IMR-90 (cell line): ENCODE measurements at regions not wholly inside any gene's neighbourhood (a gene's known extent, or its start where the extent isn't known, plus 50 kb on each side); places are given as distances from the start of the nearest gene placed in this dataset.

Source experiments
- ATAC-seq: fragments of 200-7000 bp; cut with Tn5 transposase; 2 replicates; pipeline ENCODE4 v1.9.1; 2020; ENCODE audit warnings: low read depth, mild to moderate bottlenecking, moderate library complexity
- BruUV-seq: library from RNA; stranded (reverse); fragments of 400-500 nt; replicated peaks from 2 replicates; lab custom pipeline; 2021; lab: Mats Ljungman, UMichigan
- CTCF ChIA-PET: fragments of 300-600 bp; formaldehyde crosslinking; extraction: SDS; loops from one replicate; lab custom pipeline; 2021; ENCODE audit warnings: antibody characterized with exemption; lab: Yijun Ruan, JAX
- POLR2A ChIA-PET: fragments of 300-600 bp; sonication (Branson Sonifier 250); formaldehyde crosslinking; loops from one replicate; lab custom pipeline; 2022; ENCODE audit warnings: antibody characterized with exemption; ENCODE audit not compliant: unreplicated experiment; lab: Charles Lee
- DNase-seq: peaks from one replicate; pipeline ENCODE4 v3.0.0; 2013
- H2AFZ ChIP-seq: replicated peaks from 2 replicates; pipeline ENCODE3; 2013; ENCODE audit warnings: low read length, mild to moderate bottlenecking; ENCODE audit not compliant: poor library complexity
- H2AK5ac ChIP-seq: 2 replicates; pipeline ENCODE4 v1.6.1; 2013; ENCODE audit warnings: low read depth, low read length, inconsistent platforms
- H2AK9ac ChIP-seq: replicated peaks from 2 replicates; pipeline ENCODE3; 2013; ENCODE audit warnings: mild to moderate bottlenecking, low read depth, low read length, moderate library complexity; ENCODE audit not compliant: poor library complexity
- H2BK120ac ChIP-seq: 2 replicates; pipeline ENCODE4 v1.6.1; 2013; ENCODE audit warnings: low read depth, low read length, inconsistent platforms
- H2BK15ac ChIP-seq: 3 replicates; pipeline ENCODE4 v1.6.1; 2013; ENCODE audit warnings: low read depth, low read length, inconsistent platforms
- H2BK20ac ChIP-seq: 2 replicates; pipeline ENCODE4 v1.6.1; 2013; ENCODE audit warnings: low read depth, mild to moderate bottlenecking, inconsistent platforms, low read length, moderate library complexity
- H2BK5ac ChIP-seq: 2 replicates; pipeline ENCODE4 v1.6.1; 2013; ENCODE audit warnings: mild to moderate bottlenecking, low read depth, low read length, inconsistent platforms; ENCODE audit not compliant: poor library complexity, severe bottlenecking
- H3K14ac ChIP-seq: replicated peaks from 2 replicates; pipeline ENCODE4 v1.6.1; 2013; ENCODE audit warnings: low read depth, low read length, inconsistent platforms
- H3K18ac ChIP-seq: 2 replicates; pipeline ENCODE4 v1.6.1; 2013; ENCODE audit warnings: low read depth, low read length, control low read depth
- H3K23ac ChIP-seq: 2 replicates; pipeline ENCODE4 v1.6.1; 2013; ENCODE audit warnings: low read depth, low read length, inconsistent platforms
- H3K27ac ChIP-seq: 2 replicates; pipeline ENCODE4 v1.5.1; 2013; ENCODE audit warnings: mild to moderate bottlenecking, control low read depth, low read length; ENCODE audit not compliant: insufficient read depth
- H3K27me3 ChIP-seq: 2 replicates; pipeline ENCODE4 v1.6.1; 2013; ENCODE audit warnings: low read length; ENCODE audit not compliant: control insufficient read depth, insufficient read depth
- H3K36me3 ChIP-seq: 2 replicates; pipeline ENCODE4 v1.6.1; 2013; ENCODE audit warnings: low read length, mixed read lengths; ENCODE audit not compliant: control insufficient read depth, insufficient read depth
- H3K4ac ChIP-seq: 2 replicates; pipeline ENCODE4 v1.6.1; 2013; ENCODE audit warnings: low read depth, low read length, inconsistent platforms
- H3K4me1 ChIP-seq: 2 replicates; pipeline ENCODE4 v1.6.1; 2013; ENCODE audit warnings: low read length, mixed read lengths; ENCODE audit not compliant: control insufficient read depth, insufficient read depth
- H3K4me2 ChIP-seq: 2 replicates; pipeline ENCODE4 v1.6.1; 2013; ENCODE audit warnings: low read depth, mild to moderate bottlenecking, control low read depth, low read length, moderate library complexity
- H3K4me3 ChIP-seq: 2 replicates; pipeline ENCODE4 v1.5.1; 2013; ENCODE audit warnings: low read depth, mild to moderate bottlenecking, control low read depth, low read length, moderate library complexity; ENCODE audit not compliant: insufficient read depth
- H3K56ac ChIP-seq: 2 replicates; pipeline ENCODE4 v1.6.1; 2013; ENCODE audit warnings: low read length, inconsistent platforms; ENCODE audit not compliant: insufficient read depth; ENCODE audit errors: extremely low read depth
- H3K79me1 ChIP-seq, 2 experiments: 2 replicates each; pipeline ENCODE4 v1.6.1; 2013; ENCODE audit warnings: low read length in 2 of 2, inconsistent platforms in 1 of 2, low read depth in 1 of 2
- H3K9ac ChIP-seq: 2 replicates; pipeline ENCODE4 v1.6.1; 2013; ENCODE audit warnings: low read depth, low read length, control low read depth
- H3K9me1 ChIP-seq: 2 replicates; pipeline ENCODE4 v1.6.1; 2013; ENCODE audit warnings: low read length, inconsistent platforms; ENCODE audit not compliant: insufficient read depth
- H3K9me3 ChIP-seq: 2 replicates; pipeline ENCODE4 v1.6.1; 2013; ENCODE audit warnings: low read length; ENCODE audit not compliant: control insufficient read depth, insufficient read depth
- H4K20me1 ChIP-seq: 2 replicates; pipeline ENCODE4 v1.6.1; 2013; ENCODE audit warnings: low read length, inconsistent platforms; ENCODE audit not compliant: insufficient read depth
- H4K5ac ChIP-seq: 2 replicates; pipeline ENCODE4 v1.6.1; 2013; ENCODE audit warnings: mild to moderate bottlenecking, low read depth, low read length, control low read depth
- H4K8ac ChIP-seq, 2 experiments: 2 replicates each; pipeline ENCODE4 v1.6.1; 2013; ENCODE audit warnings: low read depth in 2 of 2, low read length in 2 of 2, control low read depth in 1 of 2, inconsistent platforms in 1 of 2
- H4K91ac ChIP-seq: 2 replicates; pipeline ENCODE4 v1.6.1; 2013; ENCODE audit warnings: low read depth, low read length, inconsistent platforms; ENCODE audit not compliant: insufficient read depth
- BHLHE40 ChIP-seq: fragments of 150-350 bp; IDR thresholded peaks from 2 replicates; pipeline ENCODE4 v1.6.1; 2016; ENCODE audit warnings: mild to moderate bottlenecking, low read depth, low read length
- CHD1 ChIP-seq: IDR thresholded peaks from 2 replicates; pipeline ENCODE4 v1.6.1; 2012; ENCODE audit warnings: low read depth, low read length, improper control_type of control experiment
- CTCF ChIP-seq: conservative IDR thresholded peaks from 2 replicates; pipeline ENCODE4 v1.5.1; 2012; ENCODE audit warnings: mild to moderate bottlenecking, low read depth, low read length, improper control_type of control experiment
- ELK1 ChIP-seq: fragments of 150-350 bp; IDR thresholded peaks from 2 replicates; pipeline ENCODE4 v1.6.1; 2016; ENCODE audit warnings: low read depth, mild to moderate bottlenecking, low read length, moderate library complexity, borderline replicate concordance
- FOS ChIP-seq: fragments of 150-350 bp; IDR thresholded peaks from 2 replicates; pipeline ENCODE4 v1.6.1; 2016; ENCODE audit warnings: low read depth, low read length
- MAZ ChIP-seq: IDR thresholded peaks from 2 replicates; pipeline ENCODE4 v1.6.1; 2012; ENCODE audit warnings: low read depth, mild to moderate bottlenecking, low read length, improper control_type of control experiment, moderate library complexity, borderline replicate concordance
- MXI1 ChIP-seq: IDR thresholded peaks from 2 replicates; pipeline ENCODE4 v1.6.1; 2012; ENCODE audit warnings: low read depth, mild to moderate bottlenecking, low read length, moderate library complexity, borderline replicate concordance
- NFE2L2 ChIP-seq: fragments of 150-350 bp; IDR thresholded peaks from 2 replicates; pipeline ENCODE4 v1.6.1; 2016; ENCODE audit warnings: low read depth, mild to moderate bottlenecking, low read length
- POLR2A ChIP-seq: IDR thresholded peaks from 2 replicates; pipeline ENCODE4 v1.6.1; 2012; ENCODE audit warnings: mild to moderate bottlenecking, low read depth, low read length
- RFX5 ChIP-seq: IDR thresholded peaks from 2 replicates; pipeline ENCODE4 v1.8.0; 2012; ENCODE audit warnings: low read depth, mild to moderate bottlenecking, low read length, moderate library complexity
- SMC3 ChIP-seq: fragments of 150-350 bp; IDR thresholded peaks from 2 replicates; pipeline ENCODE4 v1.6.1; 2016; ENCODE audit warnings: low read depth, mild to moderate bottlenecking, antibody characterized with exemption, low read length, moderate library complexity
- WGBS, 2 experiments: methylation state at CpG; one replicate each; pipeline versions ENCODE4 v1.1.5 to v1.1.7; 2013; ENCODE audit warnings: missing lambda C conversion rate in 2 of 2; ENCODE audit not compliant: insufficient read length in 1 of 2; ENCODE audit errors: extremely low coverage in 2 of 2; 5-methylcytosine and 5-hydroxymethylcytosine counted together
- dilution Hi-C: fragments of 300-500 bp; cut with HindIII; formaldehyde crosslinking; loops from one replicate; pipeline ENCODE4 v1.14.3; 2018; ENCODE audit warnings: low sequenced_read_pairs; ENCODE audit not compliant: unreplicated experiment
- in situ Hi-C: fragments of 300-500 bp; cut with MboI; formaldehyde crosslinking; loops from 3 replicates; pipeline ENCODE4 v1.14.3; 2019; ENCODE audit warnings: low sequenced_read_pairs, inconsistent platforms, mixed read lengths
- intact Hi-C: fragments of 100-400 bp; cut with micrococcal nuclease; formaldehyde crosslinking; loops from 2 replicates; pipeline ENCODE4 v1.10.0; 2022

DNA sequence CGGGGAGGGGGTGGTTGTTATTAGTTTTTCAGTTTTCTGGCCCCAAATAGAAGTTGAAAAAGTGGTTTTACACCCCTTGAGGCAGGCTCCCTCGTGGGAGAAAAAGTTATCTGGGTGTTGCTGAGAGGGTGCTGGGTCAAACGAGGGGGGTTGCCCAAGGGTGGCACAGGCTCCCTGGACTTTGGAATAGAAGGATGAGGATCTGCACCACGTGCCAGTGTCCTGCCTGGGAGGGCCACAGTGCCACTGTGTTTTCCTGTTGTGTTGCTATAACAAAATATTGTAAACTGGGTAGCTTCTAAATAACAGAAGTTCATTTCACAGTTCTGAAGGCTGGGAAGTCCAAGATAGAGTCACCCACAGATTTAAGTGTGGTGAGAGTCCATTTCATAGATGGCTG is 181.9 kb downstream of the CXCL12 start:
- Histone ChIP-seq H3K9ac (no peak overlapping the region), H3K9me1 (no peaks in the 10 kb centered on the region), H4K8ac (no peak overlapping the region), H2BK120ac (no peak overlapping the region), H3K27ac (no peak overlapping the region), H3K4me3 (no peak overlapping the region), H2BK20ac (no peak overlapping the region), H3K56ac (no peak overlapping the region), H4K91ac (no peak overlapping the region), H3K14ac (no peak overlapping the region), H4K20me1 (no peaks in the 10 kb centered on the region), H3K23ac (no peak overlapping the region), H3K18ac (no peak overlapping the region), H2AK5ac (no peak overlapping the region), H3K4me1 (peaks cover 9% of the 10 kb centered on the region), H2AFZ (no peak overlapping the region), H2AK9ac (no peak overlapping the region), H3K4me2 (no peak overlapping the region), H2BK15ac (no peak overlapping the region), H3K27me3 (peaks cover 28% of the 10 kb centered on the region), H3K79me1 (no peaks in the 10 kb centered on the region), H3K4ac (no peak overlapping the region), H2BK5ac (no peak overlapping the region), H4K5ac (no peak overlapping the region), H3K36me3 (no peaks in the 10 kb centered on the region), H3K9me3 (peaks cover 6% of the 10 kb centered on the region)
- no CpG with 5 or more reads among the region's 4 CpGs for WGBS, 2 experiments
- CTCF ChIA-PET: no interaction called here
- DNase-seq (no peak), ATAC-seq (no peak)
- dilution Hi-C loops: no loop called here
- no peak for TF ChIP-seq RFX5
- no peak for TF ChIP-seq MXI1
- no peak for TF ChIP-seq FOS
- no peak for TF ChIP-seq MAZ
- TF ChIP-seq CHD1: no peak
- TF ChIP-seq ELK1: no peak
- no peak for TF ChIP-seq POLR2A
- no peak for TF ChIP-seq BHLHE40
- TF ChIP-seq CTCF: no peak
- no peak for TF ChIP-seq SMC3
- TF ChIP-seq NFE2L2: no peak
- in situ Hi-C loops: no loop called here
- BruUV-seq: no TSS peak
- intact Hi-C loops: no loop called here
- POLR2A ChIA-PET: no interaction called here
